GM12878 (cell line): ENCODE measurements at regions not wholly inside any gene's neighbourhood (a gene's known extent, or its start where the extent isn't known, plus 50 kb on each side); places are given as distances from the start of the nearest gene placed in this dataset.

ENCODE experiments used
- ATAC-seq: fragments of 200-7000 bp; cut with Tn5 transposase; 3 replicates; pipeline ENCODE4 v1.9.1; 2020; ENCODE audit warnings: mild to moderate bottlenecking, moderate library complexity
- BruUV-seq: library from RNA; stranded (reverse); fragments of 400-500 nt; replicated peaks from 2 replicates; lab custom pipeline; 2021; lab: Mats Ljungman, UMichigan
- CTCF ChIA-PET: fragments of 300-600 bp; sonication (Branson Sonifier 250); formaldehyde crosslinking; extraction: SDS; loops from one replicate; lab custom pipeline; 2021; ENCODE audit warnings: inconsistent platforms; lab: Yijun Ruan, JAX
- POLR2A ChIA-PET: fragments of 350-600 bp; formaldehyde crosslinking; extraction: SDS; loops from one replicate; lab custom pipeline; 2021; ENCODE audit warnings: inconsistent platforms; lab: Charles Lee
- RAD21 ChIA-PET: fragments of 300-600 bp; sonication (Branson Sonifier 250); formaldehyde crosslinking; loops from one replicate; lab custom pipeline; 2023; ENCODE audit warnings: antibody characterized with exemption; ENCODE audit not compliant: unreplicated experiment; lab: Charles Lee
- SMC1A ChIA-PET: fragments of 300-600 bp; sonication (Branson Sonifier 250); formaldehyde crosslinking; loops from one replicate; lab custom pipeline; 2023; ENCODE audit not compliant: unreplicated experiment, uncharacterized antibody; lab: Charles Lee
- DNase-seq: peaks from one replicate; pipeline ENCODE4 v3.0.0-alpha.2; 2011; ENCODE audit warnings: low read depth, low spot score
- FAIRE-seq: peaks from 3 replicates; lab custom pipeline; 2011; peaks lifted over from hg19 to GRCh38; lab: Jason Lieb, UNC
- H2AFZ ChIP-seq: 2 replicates; pipeline ENCODE4 v1.6.0; 2011; ENCODE audit warnings: low read depth, low read length, control low read depth; ENCODE audit not compliant: control insufficient read depth
- H3K27ac ChIP-seq: 2 replicates; pipeline ENCODE4 v1.5.1; 2011; ENCODE audit warnings: control low read depth; ENCODE audit not compliant: control insufficient read depth, insufficient read depth
- H3K27me3 ChIP-seq, 2 experiments: replicated peaks in 1 of 2; 2 replicates each; pipeline versions ENCODE4 v1.6.0 to v1.6.1; 2011; ENCODE audit warnings: low read length in 1 of 2; ENCODE audit not compliant: control insufficient read depth in 2 of 2, insufficient read depth in 2 of 2
- H3K36me3 ChIP-seq, 2 experiments: 2 replicates each; pipeline ENCODE4 v1.5.1; 2011; ENCODE audit warnings: low read length in 1 of 2; ENCODE audit not compliant: control insufficient read depth in 2 of 2, insufficient read depth in 2 of 2
- H3K4me1 ChIP-seq: 2 replicates; pipeline ENCODE4 v1.6.1; 2011; ENCODE audit warnings: mild to moderate bottlenecking, low read length, moderate library complexity, mixed read lengths; ENCODE audit not compliant: control insufficient read depth, insufficient read depth
- H3K4me2 ChIP-seq: 2 replicates; pipeline ENCODE4 v1.6.0; 2011; ENCODE audit warnings: control low read depth; ENCODE audit not compliant: control insufficient read depth, insufficient read depth
- H3K4me3 ChIP-seq: fragments of 200-600 bp; sonication (generic); 2 replicates; pipeline ENCODE4 v1.5.1; 2016
- H3K79me2 ChIP-seq: 2 replicates; pipeline ENCODE4 v1.6.0; 2011; ENCODE audit warnings: low read length; ENCODE audit not compliant: control insufficient read depth, insufficient read depth
- H3K9ac ChIP-seq: 2 replicates; pipeline ENCODE4 v1.8.0; 2011; ENCODE audit warnings: low read length, control low read depth, mixed read lengths; ENCODE audit not compliant: control insufficient read depth, insufficient read depth
- H3K9me3 ChIP-seq: replicated peaks from 3 replicates; pipeline ENCODE4 v1.5.1; 2011; ENCODE audit warnings: mild to moderate bottlenecking, low read length; ENCODE audit not compliant: control insufficient read depth, insufficient read depth
- H4K20me1 ChIP-seq: 2 replicates; pipeline ENCODE4 v1.6.0; 2011; ENCODE audit not compliant: control insufficient read depth, insufficient read depth
- EGR1 ChIP-seq, 2 experiments: IDR thresholded peaks; 1 replicate in 1 of 2; 2 replicates in 1 of 2; pipeline ENCODE4 v1.6.1; 2011 to 2012; ENCODE audit warnings: low read depth in 2 of 2, low read length in 2 of 2, borderline replicate concordance in 1 of 2, mild to moderate bottlenecking in 1 of 2, moderate library complexity in 1 of 2
- EZH2 ChIP-seq: IDR thresholded peaks from 2 replicates; pipeline ENCODE4 v1.6.1; 2012; ENCODE audit warnings: low read depth, mild to moderate bottlenecking, control low read depth, inconsistent platforms, low read length, borderline replicate concordance; ENCODE audit not compliant: control insufficient read depth
- GATAD2B ChIP-seq: fragments of 450-650 bp; conservative IDR thresholded peaks from 2 replicates; pipeline ENCODE4 v1.6.1; 2017; ENCODE audit warnings: low read depth, mild to moderate bottlenecking, moderate library complexity
- NBN ChIP-seq: fragments of 450-650 bp; IDR thresholded peaks from 2 replicates; pipeline ENCODE4 v1.6.1; 2016
- NFXL1 ChIP-seq: fragments of 450-650 bp; IDR thresholded peaks from 2 replicates; pipeline ENCODE4 v1.6.1; 2017; ENCODE audit warnings: antibody characterized with exemption, mild to moderate bottlenecking, borderline replicate concordance
- NR2F1 ChIP-seq: fragments of 450-650 bp; conservative IDR thresholded peaks from 2 replicates; pipeline ENCODE4 v1.6.1; 2017; ENCODE audit warnings: mild to moderate bottlenecking
- PAX5 ChIP-seq: IDR thresholded peaks from 2 replicates; pipeline ENCODE4 v1.6.1; 2011; ENCODE audit warnings: low read depth, low read length, borderline replicate concordance
- ZNF274 ChIP-seq: IDR thresholded peaks from one replicate; pipeline ENCODE4 v1.8.0; 2011; ENCODE audit not compliant: insufficient read length, insufficient read depth
- WGBS: methylation state at CpG from one replicate; pipeline ENCODE4 v1.1.6; 2016; ENCODE audit warnings: low lambda C conversion rate; ENCODE audit not compliant: insufficient replicate concordance, insufficient coverage; ENCODE audit errors: missing lambda C conversion rate; 5-methylcytosine and 5-hydroxymethylcytosine counted together
- in situ Hi-C: fragments of 300-500 bp; cut with MboI; formaldehyde crosslinking; loops from 9 replicates; pipeline ENCODE4 v1.14.3; 2018; ENCODE audit warnings: mixed read lengths
- intact Hi-C: fragments of 100-400 bp; cut with micrococcal nuclease; formaldehyde crosslinking; loops from one replicate; pipeline ENCODE4 v1.14.2; 2022; ENCODE audit not compliant: unreplicated experiment
- TF ChIP-seq, protein P1 (sequence below): fragments of 150-350 bp; IDR thresholded peaks from 2 replicates; pipeline ENCODE4 v1.6.1; 2014; ENCODE audit warnings: mild to moderate bottlenecking, low read depth, low read length
- TF ChIP-seq, protein P2 (sequence below): IDR thresholded peaks from 2 replicates; pipeline ENCODE4 v1.6.1; 2012; ENCODE audit warnings: mild to moderate bottlenecking, low read depth, low read length
- TF ChIP-seq, protein P3 (sequence below): fragments of 450-650 bp; formaldehyde crosslinking; IDR thresholded peaks from 2 replicates; pipeline ENCODE4 v1.4.0; 2020; ENCODE audit warnings: mild to moderate bottlenecking, moderate library complexity
- TF ChIP-seq, protein P4 (sequence below): fragments of 450-650 bp; conservative IDR thresholded peaks from 2 replicates; pipeline ENCODE4 v1.6.1; 2017; ENCODE audit warnings: mild to moderate bottlenecking, moderate library complexity

DNA sequence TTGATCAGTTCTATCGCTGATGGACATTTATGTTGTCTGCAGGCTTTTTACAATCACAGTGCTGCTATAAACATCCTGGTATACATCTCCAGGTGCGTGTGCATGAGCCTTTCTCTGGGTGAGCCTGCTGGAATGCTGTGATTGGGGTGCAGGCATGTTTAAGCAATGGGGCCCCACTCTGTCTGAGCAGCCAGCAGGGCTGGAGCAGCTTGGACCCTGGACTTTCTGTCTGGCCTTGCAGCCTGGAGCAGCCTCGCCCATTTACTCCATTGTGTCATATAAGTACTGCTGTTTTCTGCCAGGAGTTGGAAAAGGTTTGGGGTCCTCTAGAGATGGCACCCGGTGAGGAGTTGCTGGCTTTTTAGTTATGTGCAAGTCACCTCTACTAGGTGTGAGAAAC is 199.0 kb downstream of the KIF26A start (continued):
- TF ChIP-seq, protein P1, sequence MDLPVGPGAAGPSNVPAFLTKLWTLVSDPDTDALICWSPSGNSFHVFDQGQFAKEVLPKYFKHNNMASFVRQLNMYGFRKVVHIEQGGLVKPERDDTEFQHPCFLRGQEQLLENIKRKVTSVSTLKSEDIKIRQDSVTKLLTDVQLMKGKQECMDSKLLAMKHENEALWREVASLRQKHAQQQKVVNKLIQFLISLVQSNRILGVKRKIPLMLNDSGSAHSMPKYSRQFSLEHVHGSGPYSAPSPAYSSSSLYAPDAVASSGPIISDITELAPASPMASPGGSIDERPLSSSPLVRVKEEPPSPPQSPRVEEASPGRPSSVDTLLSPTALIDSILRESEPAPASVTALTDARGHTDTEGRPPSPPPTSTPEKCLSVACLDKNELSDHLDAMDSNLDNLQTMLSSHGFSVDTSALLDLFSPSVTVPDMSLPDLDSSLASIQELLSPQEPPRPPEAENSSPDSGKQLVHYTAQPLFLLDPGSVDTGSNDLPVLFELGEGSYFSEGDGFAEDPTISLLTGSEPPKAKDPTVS = no peak
- TF ChIP-seq EGR1 (IDR thresholded peaks at IDR 0.05; ENCODE audit: borderline replicate concordance in 1 of 2, low read depth in 2 of 2, low read length in 2 of 2) = no peak
- TF ChIP-seq, protein P2, sequence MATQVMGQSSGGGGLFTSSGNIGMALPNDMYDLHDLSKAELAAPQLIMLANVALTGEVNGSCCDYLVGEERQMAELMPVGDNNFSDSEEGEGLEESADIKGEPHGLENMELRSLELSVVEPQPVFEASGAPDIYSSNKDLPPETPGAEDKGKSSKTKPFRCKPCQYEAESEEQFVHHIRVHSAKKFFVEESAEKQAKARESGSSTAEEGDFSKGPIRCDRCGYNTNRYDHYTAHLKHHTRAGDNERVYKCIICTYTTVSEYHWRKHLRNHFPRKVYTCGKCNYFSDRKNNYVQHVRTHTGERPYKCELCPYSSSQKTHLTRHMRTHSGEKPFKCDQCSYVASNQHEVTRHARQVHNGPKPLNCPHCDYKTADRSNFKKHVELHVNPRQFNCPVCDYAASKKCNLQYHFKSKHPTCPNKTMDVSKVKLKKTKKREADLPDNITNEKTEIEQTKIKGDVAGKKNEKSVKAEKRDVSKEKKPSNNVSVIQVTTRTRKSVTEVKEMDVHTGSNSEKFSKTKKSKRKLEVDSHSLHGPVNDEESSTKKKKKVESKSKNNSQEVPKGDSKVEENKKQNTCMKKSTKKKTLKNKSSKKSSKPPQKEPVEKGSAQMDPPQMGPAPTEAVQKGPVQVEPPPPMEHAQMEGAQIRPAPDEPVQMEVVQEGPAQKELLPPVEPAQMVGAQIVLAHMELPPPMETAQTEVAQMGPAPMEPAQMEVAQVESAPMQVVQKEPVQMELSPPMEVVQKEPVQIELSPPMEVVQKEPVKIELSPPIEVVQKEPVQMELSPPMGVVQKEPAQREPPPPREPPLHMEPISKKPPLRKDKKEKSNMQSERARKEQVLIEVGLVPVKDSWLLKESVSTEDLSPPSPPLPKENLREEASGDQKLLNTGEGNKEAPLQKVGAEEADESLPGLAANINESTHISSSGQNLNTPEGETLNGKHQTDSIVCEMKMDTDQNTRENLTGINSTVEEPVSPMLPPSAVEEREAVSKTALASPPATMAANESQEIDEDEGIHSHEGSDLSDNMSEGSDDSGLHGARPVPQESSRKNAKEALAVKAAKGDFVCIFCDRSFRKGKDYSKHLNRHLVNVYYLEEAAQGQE = no peak
- TF ChIP-seq NBN = no peak
- no peak for TF ChIP-seq NFXL1
- TF ChIP-seq NR2F1 = no peak

DNA sequence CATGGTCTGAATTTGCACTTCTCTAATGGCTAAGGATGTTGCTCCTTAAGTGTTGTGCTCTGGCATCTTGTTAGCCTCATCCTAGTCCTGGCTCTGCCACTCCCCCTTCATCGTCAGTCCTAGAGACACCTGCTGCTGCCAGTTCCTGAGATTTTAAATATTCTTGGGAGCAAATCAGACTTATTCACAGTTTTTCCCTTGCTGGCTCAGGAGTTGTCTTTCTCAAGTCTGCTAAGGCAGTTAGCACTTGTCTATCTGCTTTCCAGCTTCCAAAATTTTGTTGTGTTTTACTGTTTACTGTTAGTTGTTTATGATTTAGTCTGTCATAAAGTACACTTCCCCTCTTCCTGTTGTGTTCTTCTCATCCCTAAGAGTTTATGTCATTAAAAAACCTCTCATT is 201.0 kb downstream of the KIF26A start:
- no peaks in the 10 kb centered on the region; a peak in 1 of 4 replicates for H3K27me3 ChIP-seq
- SMC1A ChIA-PET = no interaction called here
- CTCF ChIA-PET = no interaction called here
- in situ Hi-C loops = no loop called here
- H3K4me3 ChIP-seq = no peak overlapping the region
- no peaks in the 10 kb centered on the region for H3K36me3 ChIP-seq
- no peak overlapping the region for H3K9ac ChIP-seq
- POLR2A ChIA-PET = no interaction called here
- RAD21 ChIA-PET = no interaction called here
- no peak overlapping the region for H3K27ac ChIP-seq
- H3K9me3 ChIP-seq = peaks cover 2% of the 10 kb centered on the region; the same call in 1 of the 3 replicates
- FAIRE-seq = no peak
- BruUV-seq = no TSS peak
- H2AFZ ChIP-seq = no peak overlapping the region
- no peaks in the 10 kb centered on the region for H3K79me2 ChIP-seq
- no peak overlapping the region for H3K4me2 ChIP-seq
- 0% methylated on average over 1 of the region's 1 CpG for WGBS
- intact Hi-C loops = no loop called here
- no peak for ATAC-seq
- no peak for DNase-seq
- H4K20me1 ChIP-seq = no peaks in the 10 kb centered on the region
- no peaks in the 10 kb centered on the region for H3K4me1 ChIP-seq
- TF ChIP-seq, protein P3, sequence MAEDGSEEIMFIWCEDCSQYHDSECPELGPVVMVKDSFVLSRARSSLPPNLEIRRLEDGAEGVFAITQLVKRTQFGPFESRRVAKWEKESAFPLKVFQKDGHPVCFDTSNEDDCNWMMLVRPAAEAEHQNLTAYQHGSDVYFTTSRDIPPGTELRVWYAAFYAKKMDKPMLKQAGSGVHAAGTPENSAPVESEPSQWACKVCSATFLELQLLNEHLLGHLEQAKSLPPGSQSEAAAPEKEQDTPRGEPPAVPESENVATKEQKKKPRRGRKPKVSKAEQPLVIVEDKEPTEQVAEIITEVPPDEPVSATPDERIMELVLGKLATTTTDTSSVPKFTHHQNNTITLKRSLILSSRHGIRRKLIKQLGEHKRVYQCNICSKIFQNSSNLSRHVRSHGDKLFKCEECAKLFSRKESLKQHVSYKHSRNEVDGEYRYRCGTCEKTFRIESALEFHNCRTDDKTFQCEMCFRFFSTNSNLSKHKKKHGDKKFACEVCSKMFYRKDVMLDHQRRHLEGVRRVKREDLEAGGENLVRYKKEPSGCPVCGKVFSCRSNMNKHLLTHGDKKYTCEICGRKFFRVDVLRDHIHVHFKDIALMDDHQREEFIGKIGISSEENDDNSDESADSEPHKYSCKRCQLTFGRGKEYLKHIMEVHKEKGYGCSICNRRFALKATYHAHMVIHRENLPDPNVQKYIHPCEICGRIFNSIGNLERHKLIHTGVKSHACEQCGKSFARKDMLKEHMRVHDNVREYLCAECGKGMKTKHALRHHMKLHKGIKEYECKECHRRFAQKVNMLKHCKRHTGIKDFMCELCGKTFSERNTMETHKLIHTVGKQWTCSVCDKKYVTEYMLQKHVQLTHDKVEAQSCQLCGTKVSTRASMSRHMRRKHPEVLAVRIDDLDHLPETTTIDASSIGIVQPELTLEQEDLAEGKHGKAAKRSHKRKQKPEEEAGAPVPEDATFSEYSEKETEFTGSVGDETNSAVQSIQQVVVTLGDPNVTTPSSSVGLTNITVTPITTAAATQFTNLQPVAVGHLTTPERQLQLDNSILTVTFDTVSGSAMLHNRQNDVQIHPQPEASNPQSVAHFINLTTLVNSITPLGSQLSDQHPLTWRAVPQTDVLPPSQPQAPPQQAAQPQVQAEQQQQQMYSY (CRISPR knock-in tag) = no peak
- TF ChIP-seq EZH2 (no peak), GATAD2B (no peak), NBN (no peak), ZNF274 (no peak), PAX5 (no peak)
- TF ChIP-seq, protein P4, sequence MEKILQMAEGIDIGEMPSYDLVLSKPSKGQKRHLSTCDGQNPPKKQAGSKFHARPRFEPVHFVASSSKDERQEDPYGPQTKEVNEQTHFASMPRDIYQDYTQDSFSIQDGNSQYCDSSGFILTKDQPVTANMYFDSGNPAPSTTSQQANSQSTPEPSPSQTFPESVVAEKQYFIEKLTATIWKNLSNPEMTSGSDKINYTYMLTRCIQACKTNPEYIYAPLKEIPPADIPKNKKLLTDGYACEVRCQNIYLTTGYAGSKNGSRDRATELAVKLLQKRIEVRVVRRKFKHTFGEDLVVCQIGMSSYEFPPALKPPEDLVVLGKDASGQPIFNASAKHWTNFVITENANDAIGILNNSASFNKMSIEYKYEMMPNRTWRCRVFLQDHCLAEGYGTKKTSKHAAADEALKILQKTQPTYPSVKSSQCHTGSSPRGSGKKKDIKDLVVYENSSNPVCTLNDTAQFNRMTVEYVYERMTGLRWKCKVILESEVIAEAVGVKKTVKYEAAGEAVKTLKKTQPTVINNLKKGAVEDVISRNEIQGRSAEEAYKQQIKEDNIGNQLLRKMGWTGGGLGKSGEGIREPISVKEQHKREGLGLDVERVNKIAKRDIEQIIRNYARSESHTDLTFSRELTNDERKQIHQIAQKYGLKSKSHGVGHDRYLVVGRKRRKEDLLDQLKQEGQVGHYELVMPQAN = no peak
